HS-5 (cell line): ENCODE measurements at regions not wholly inside any gene's neighbourhood (a gene's known extent, or its start where the extent isn't known, plus 50 kb on each side); places are given as distances from the start of the nearest gene placed in this dataset.
"Not testable (repeated sequence)": the region's sequence is repeated elsewhere in the genome, so short reads cannot be mapped to it uniquely, and the experiment has no call there.

ENCODE experiments used
- DNase-seq: peaks from one replicate; pipeline ENCODE4 v3.0.0-alpha.2; 2012; ENCODE audit warnings: low read depth

- no peak for DNase-seq
These were observed 212.7 kb downstream of the CENPC start for GRCh38 chr4:67332627-67333026.

GRCh38 chr4:67328393-67328792, 216.9 kb downstream of the CENPC start:
- DNase-seq = no peak

- DNase-seq = no peak
These were observed 217.4 kb downstream of the CENPC start for GRCh38 chr4:67328018-67328278.

- peak; percentile 26 for DNase-seq
These were observed 217.9 kb downstream of the CENPC start for GRCh38 chr4:67327245-67328017.

- no peak for DNase-seq
These were observed 219.5 kb downstream of the CENPC start for GRCh38 chr4:67325791-67326190.

- DNase-seq = no peak
These were observed 224.7 kb downstream of the CENPC start for GRCh38 chr4:67320645-67321044.

GRCh38 chr4:67319607-67320006, 225.7 kb downstream of the CENPC start:
- not testable (repeated sequence) for DNase-seq

GRCh38 chr4:67300497-67301185, 244.7 kb downstream of the CENPC start:
- DNase-seq = not testable (repeated sequence)

- no peak for DNase-seq
These were observed 252.7 kb downstream of the CENPC start for GRCh38 chr4:67292636-67293035.

GRCh38 chr4:67292045-67292444, 253.3 kb downstream of the CENPC start:
- DNase-seq = no peak

GRCh38 chr4:67291644-67292043, 253.7 kb downstream of the CENPC start:
- no peak for DNase-seq

GRCh38 chr4:67288964-67289363, 256.3 kb downstream of the CENPC start:
- DNase-seq = no peak

- DNase-seq = no peak
These were observed 258.6 kb downstream of the CENPC start for GRCh38 chr4:67286724-67287123.

GRCh38 chr4:67282749-67283148, 262.6 kb downstream of the CENPC start:
- DNase-seq = no peak

GRCh38 chr4:67275179-67275750, 270.0 kb downstream of the CENPC start:
- DNase-seq = no peak

GRCh38 chr4:67274671-67275070, 270.6 kb downstream of the CENPC start:
- not testable (repeated sequence) for DNase-seq

GRCh38 chr4:67273666-67274065, 271.6 kb downstream of the CENPC start:
- no peak for DNase-seq

- DNase-seq = no peak
These were observed 283.3 kb downstream of the CENPC start for GRCh38 chr4:67261971-67262370.

- DNase-seq = no peak
These were observed 288.8 kb downstream of the CENPC start for GRCh38 chr4:67256388-67257043.

GRCh38 chr4:67250131-67250896, 295.0 kb downstream of the CENPC start:
- no peak for DNase-seq

GRCh38 chr4:67236788-67237187, 308.5 kb downstream of the CENPC start:
- no peak for DNase-seq

- no peak for DNase-seq
These were observed 309.0 kb downstream of the CENPC start for GRCh38 chr4:67236318-67236717.
